Epithelial cell of prostate (primary cell): ENCODE measurements at regions not wholly inside any gene's neighbourhood (a gene's known extent, or its start where the extent isn't known, plus 50 kb on each side); places are given as distances from the start of the nearest gene placed in this dataset.

ENCODE experiments used
- DNase-seq: peaks from one replicate; pipeline ENCODE4 v3.0.0-alpha.2; 2011; ENCODE audit warnings: low read depth, low spot score
- H3K27ac ChIP-seq: fragments of 450-650 bp; 2 replicates; pipeline ENCODE4 v1.5.1; 2017; ENCODE audit warnings: mild to moderate bottlenecking

- peak; percentile 58 for DNase-seq
- peak overlapping the region; percentile 10 for H3K27ac ChIP-seq
These were observed 156.2 kb downstream of the CAND1 start for GRCh38 chr12:67425394-67425793.

GRCh38 chr12:67426067-67426466 lies 156.9 kb downstream of the CAND1 start:
- DNase-seq = no peak
- H3K27ac ChIP-seq = no peak overlapping the region

- H3K27ac ChIP-seq = no peak overlapping the region
- DNase-seq = no peak
These were observed 158.2 kb downstream of the CAND1 start for GRCh38 chr12:67427336-67427735.

GRCh38 chr12:67428431-67428830 lies 159.3 kb downstream of the CAND1 start:
- H3K27ac ChIP-seq = no peak overlapping the region
- DNase-seq = no peak

GRCh38 chr12:67430708-67431335 lies 161.7 kb downstream of the CAND1 start:
- no peak overlapping the region for H3K27ac ChIP-seq
- no peak for DNase-seq

- peak; percentile 43 for DNase-seq
- H3K27ac ChIP-seq = no peak overlapping the region
These were observed 162.4 kb downstream of the CAND1 start for GRCh38 chr12:67431411-67432020.

GRCh38 chr12:67433385-67434175 lies 164.4 kb downstream of the CAND1 start:
- H3K27ac ChIP-seq = no peak overlapping the region
- no peak for DNase-seq

- DNase-seq = peak; percentile 58
- H3K27ac ChIP-seq = peak overlapping the region; percentile 8
These were observed 165.7 kb downstream of the CAND1 start for GRCh38 chr12:67434671-67435370.

- H3K27ac ChIP-seq = no peak overlapping the region
- DNase-seq = no peak
These were observed 167.1 kb downstream of the CAND1 start for GRCh38 chr12:67436230-67436629.

GRCh38 chr12:67437011-67437410 lies 167.9 kb downstream of the CAND1 start:
- DNase-seq = no peak
- H3K27ac ChIP-seq = no peak overlapping the region

GRCh38 chr12:67439611-67440010 lies 170.5 kb downstream of the CAND1 start:
- no peak for DNase-seq
- no peak overlapping the region for H3K27ac ChIP-seq

GRCh38 chr12:67441736-67442346 lies 172.7 kb downstream of the CAND1 start:
- no peak overlapping the region for H3K27ac ChIP-seq
- DNase-seq = no peak

GRCh38 chr12:67442347-67442841 lies 173.2 kb downstream of the CAND1 start:
- DNase-seq = no peak
- no peak overlapping the region for H3K27ac ChIP-seq

GRCh38 chr12:67442896-67443295 lies 173.7 kb downstream of the CAND1 start:
- no peak overlapping the region for H3K27ac ChIP-seq
- DNase-seq = no peak

GRCh38 chr12:67444542-67444941 lies 175.4 kb downstream of the CAND1 start:
- DNase-seq = no peak

GRCh38 chr12:67446716-67447115 lies 177.6 kb downstream of the CAND1 start:
- DNase-seq = no peak
- no peak overlapping the region for H3K27ac ChIP-seq

More at GRCh38 chr12:67444542-67444941, 175.4 kb downstream of the CAND1 start:
- no peak overlapping the region for H3K27ac ChIP-seq

GRCh38 chr12:67447180-67447579 lies 178.0 kb downstream of the CAND1 start:
- H3K27ac ChIP-seq = no peak overlapping the region

GRCh38 chr12:67449591-67450052 lies 180.5 kb downstream of the CAND1 start:
- DNase-seq = no peak

More at GRCh38 chr12:67447180-67447579, 178.0 kb downstream of the CAND1 start:
- no peak for DNase-seq

GRCh38 chr12:67450441-67450840 lies 181.3 kb downstream of the CAND1 start:
- no peak overlapping the region for H3K27ac ChIP-seq
- no peak for DNase-seq

More at GRCh38 chr12:67449591-67450052, 180.5 kb downstream of the CAND1 start:
- H3K27ac ChIP-seq = no peak overlapping the region

GRCh38 chr12:67451206-67451605 lies 182.0 kb downstream of the CAND1 start:
- DNase-seq = no peak

More at GRCh38 chr12:67451206-67451605, 182.0 kb downstream of the CAND1 start:
- no peak overlapping the region for H3K27ac ChIP-seq
